Breast epithelium (tissue), 3 donors: ENCODE measurements at regions not wholly inside any gene's neighbourhood (a gene's known extent, or its start where the extent isn't known, plus 50 kb on each side); places are given as distances from the start of the nearest gene placed in this dataset.

ENCODE experiments used
- CTCF ChIP-seq, 3 donors: fragments of 450-650 bp; IDR thresholded peaks; one replicate each; pipeline ENCODE4 v1.5.1; 2016 to 2017; ENCODE audit warnings: antibody characterized with exemption in 3 of 3, mild to moderate bottlenecking in 3 of 3, moderate library complexity in 3 of 3
- POLR2A ChIP-seq: fragments of 450-650 bp; IDR thresholded peaks from one replicate; pipeline ENCODE4 v1.6.1; 2016; ENCODE audit warnings: antibody characterized with exemption, mild to moderate bottlenecking, moderate library complexity
- POLR2AphosphoS5 ChIP-seq, 3 donors: sonication (generic); formaldehyde crosslinking; IDR thresholded peaks; one replicate each; pipeline ENCODE4 v1.6.1; 2017; ENCODE audit warnings: antibody characterized with exemption in 3 of 3

- TF ChIP-seq CTCF (IDR thresholded peaks at IDR 0.05) (no peak), POLR2A (no peak), POLR2AphosphoS5 (IDR thresholded peaks at IDR 0.05) (no peak)
Measured at GRCh38 chr6:44778513-44778912, 391.0 kb downstream of the CDC5L start.
